ENCODE measurements at regions not wholly inside any gene's neighbourhood (a gene's known extent, or its start where the extent isn't known, plus 50 kb on each side); places are given as distances from the start of the nearest gene placed in this dataset.

DNA sequence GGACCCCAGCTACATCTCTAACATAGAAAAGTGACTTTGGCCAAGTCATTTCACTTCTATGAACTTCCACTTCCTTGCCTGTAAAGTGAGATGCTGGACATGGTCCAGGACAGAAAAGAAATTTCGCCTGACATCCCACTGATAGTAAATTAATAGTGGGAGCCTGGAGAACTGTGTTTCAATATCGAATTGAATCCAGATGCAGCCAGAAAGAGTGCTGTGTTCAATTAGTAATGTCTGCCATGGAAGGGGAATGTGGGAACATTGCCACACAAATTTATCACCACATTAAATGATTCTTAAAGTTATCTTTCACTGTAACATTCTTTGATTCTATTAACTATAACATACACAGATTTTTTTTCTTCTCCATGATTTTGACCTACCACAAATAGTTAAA, 255.0 kb downstream of the HACE1 start:
- Histone ChIP-seq H3K27ac (no peak overlapping the region), H3K4me1 (peaks cover 25% of the 10 kb centered on the region), H3K4me3 (no peak overlapping the region), H3K36me3 (no peaks in the 10 kb centered on the region), H3K9me3 (no peaks in the 10 kb centered on the region), H3K27me3 (no peaks in the 10 kb centered on the region)
- WGBS: 60% methylated on average over 2 of the region's 2 CpGs
- TF ChIP-seq CTCF (IDR thresholded peaks at IDR 0.05) (no peak), POLR2AphosphoS5 (IDR thresholded peaks at IDR 0.05) (no peak), EP300 (IDR thresholded peaks at IDR 0.05) (no peak)
- DNase-seq (ENCODE audit: low spot score in 2 of 2): no peak

DNA sequence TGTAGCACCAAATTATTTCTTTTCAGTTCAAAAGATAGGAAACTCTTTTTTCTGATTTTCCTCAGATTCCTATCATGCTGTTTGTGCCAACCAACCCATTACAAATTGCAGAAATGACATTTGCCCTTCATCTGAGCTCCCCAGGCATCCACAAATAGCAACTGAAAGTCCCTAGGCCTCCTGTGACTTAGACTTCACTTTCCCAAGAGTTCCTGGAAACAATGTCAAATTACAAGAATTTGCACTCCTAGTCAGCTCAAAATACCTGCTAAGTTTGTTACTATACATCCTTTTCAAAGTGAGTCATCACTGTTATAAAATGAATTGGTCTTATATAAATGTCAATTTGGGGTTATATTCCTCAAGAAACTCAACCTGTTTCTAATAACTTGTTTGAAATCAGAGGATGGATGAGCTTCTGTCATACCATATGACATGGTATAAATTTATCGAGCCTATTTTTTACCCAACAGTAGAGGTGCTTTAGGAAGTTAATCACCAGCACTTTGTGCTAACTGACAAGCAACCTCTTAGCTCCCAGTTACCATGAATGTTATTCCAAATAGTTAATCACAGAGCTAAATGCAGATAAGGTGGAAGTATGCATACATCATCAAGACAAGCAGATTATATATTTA, 256.5 kb downstream of the HACE1 start:
- Histone ChIP-seq H3K27ac (no peak overlapping the region), H3K9me3 (no peaks in the 10 kb centered on the region), H3K27me3 (no peaks in the 10 kb centered on the region), H3K4me3 (no peak overlapping the region), H3K4me1 (peaks cover 20% of the 10 kb centered on the region), H3K36me3 (no peaks in the 10 kb centered on the region)
- DNase-seq (ENCODE audit: low spot score in 2 of 2): no peak
- WGBS: 88% methylated on average over 1 of the region's 1 CpG
- TF ChIP-seq POLR2AphosphoS5 (IDR thresholded peaks at IDR 0.05) (no peak), POLR2A (IDR thresholded peaks at IDR 0.05) (no peak), CTCF (IDR thresholded peaks at IDR 0.05) (no peak), EP300 (IDR thresholded peaks at IDR 0.05) (no peak)

- TF ChIP-seq EP300 (IDR thresholded peaks at IDR 0.05) (no peak), CTCF (IDR thresholded peaks at IDR 0.05) (no peak), POLR2AphosphoS5 (IDR thresholded peaks at IDR 0.05) (no peak), POLR2A (IDR thresholded peaks at IDR 0.05) (no peak)
- Histone ChIP-seq H3K9me3 (no peaks in the 10 kb centered on the region), H3K4me3 (no peak overlapping the region), H3K36me3 (no peaks in the 10 kb centered on the region), H3K27me3 (no peaks in the 10 kb centered on the region), H3K27ac (peak overlapping the region; percentile 24), H3K4me1 (peaks cover 20% of the 10 kb centered on the region)
- 35% methylated on average over 3 of the region's 3 CpGs for WGBS
- DNase-seq (ENCODE audit: low spot score in 2 of 2): no peak
These were observed 258.0 kb downstream of the HACE1 start for GRCh38 chr6:104601721-104602120.

GRCh38 chr6:104601131-104601651, 258.5 kb downstream of the HACE1 start:
- Histone ChIP-seq H3K4me1 (peaks cover 20% of the 10 kb centered on the region), H3K36me3 (no peaks in the 10 kb centered on the region), H3K27ac (peak overlapping the region; percentile 24), H3K27me3 (no peaks in the 10 kb centered on the region), H3K9me3 (no peaks in the 10 kb centered on the region), H3K4me3 (no peak overlapping the region)
- DNase-seq (ENCODE audit: low spot score in 2 of 2): no peak
- WGBS: 30% methylated on average over 6 of the region's 6 CpGs
- TF ChIP-seq POLR2AphosphoS5 (IDR thresholded peaks at IDR 0.05): no peak
- no peak for TF ChIP-seq CTCF (IDR thresholded peaks at IDR 0.05)
- no peak for TF ChIP-seq EP300 (IDR thresholded peaks at IDR 0.05)
- TF ChIP-seq POLR2A (IDR thresholded peaks at IDR 0.05): no peak

- TF ChIP-seq EP300 (IDR thresholded peaks at IDR 0.05): no peak
- no peak for TF ChIP-seq POLR2A (IDR thresholded peaks at IDR 0.05)
- no peak for TF ChIP-seq CTCF (IDR thresholded peaks at IDR 0.05)
- no peak for TF ChIP-seq POLR2AphosphoS5 (IDR thresholded peaks at IDR 0.05)
- H3K9me3 ChIP-seq: no peaks in the 10 kb centered on the region
- H3K4me3 ChIP-seq: no peak overlapping the region
- WGBS: 71% methylated on average over 2 of the region's 2 CpGs
- H3K4me1 ChIP-seq: peaks cover 20% of the 10 kb centered on the region
- H3K27ac ChIP-seq: no peak overlapping the region
- no peaks in the 10 kb centered on the region for H3K27me3 ChIP-seq
- DNase-seq (ENCODE audit: low spot score in 2 of 2): no peak
- no peaks in the 10 kb centered on the region for H3K36me3 ChIP-seq
These were observed 259.1 kb downstream of the HACE1 start for GRCh38 chr6:104600639-104600931.
